ENCODE measurements at regions not wholly inside any gene's neighbourhood (a gene's known extent, or its start where the extent isn't known, plus 50 kb on each side); places are given as distances from the start of the nearest gene placed in this dataset.

DNA sequence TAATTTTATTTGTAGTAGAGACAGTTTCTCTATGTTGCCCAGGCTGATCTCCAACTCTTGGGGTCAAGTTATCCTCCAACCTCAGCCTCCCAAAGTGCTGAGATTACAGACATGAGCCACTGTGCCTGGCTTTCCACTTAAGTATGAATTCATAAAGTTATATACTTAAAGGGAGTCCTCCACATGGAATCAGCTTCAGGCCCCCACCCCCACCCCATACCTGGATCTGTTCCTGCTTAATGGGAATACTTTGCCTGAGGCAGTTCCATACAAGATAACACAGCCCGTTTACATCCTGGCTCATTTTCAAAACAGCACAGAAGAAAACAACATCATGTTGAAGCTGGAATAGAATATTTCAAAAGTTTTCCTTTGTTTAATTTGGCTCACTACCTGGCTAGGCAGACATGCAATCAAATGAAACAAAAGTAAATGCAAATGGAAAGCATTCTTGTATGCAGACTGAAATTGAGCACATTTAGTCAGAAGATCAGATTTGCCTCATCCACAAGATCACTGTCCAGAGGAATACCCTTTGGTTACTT, 82.4 kb downstream of the FAT3 start:
- H3K36me3 ChIP-seq: no peaks in the 10 kb centered on the region
- no peaks in the 10 kb centered on the region for H3K4me1 ChIP-seq
- no peak overlapping the region for H3K4me3 ChIP-seq
- no peaks in the 10 kb centered on the region for H3K27me3 ChIP-seq
- DNase-seq (no peak), ATAC-seq (peak; percentile 26 to 63 (median 35))
- TF ChIP-seq, protein P1, sequence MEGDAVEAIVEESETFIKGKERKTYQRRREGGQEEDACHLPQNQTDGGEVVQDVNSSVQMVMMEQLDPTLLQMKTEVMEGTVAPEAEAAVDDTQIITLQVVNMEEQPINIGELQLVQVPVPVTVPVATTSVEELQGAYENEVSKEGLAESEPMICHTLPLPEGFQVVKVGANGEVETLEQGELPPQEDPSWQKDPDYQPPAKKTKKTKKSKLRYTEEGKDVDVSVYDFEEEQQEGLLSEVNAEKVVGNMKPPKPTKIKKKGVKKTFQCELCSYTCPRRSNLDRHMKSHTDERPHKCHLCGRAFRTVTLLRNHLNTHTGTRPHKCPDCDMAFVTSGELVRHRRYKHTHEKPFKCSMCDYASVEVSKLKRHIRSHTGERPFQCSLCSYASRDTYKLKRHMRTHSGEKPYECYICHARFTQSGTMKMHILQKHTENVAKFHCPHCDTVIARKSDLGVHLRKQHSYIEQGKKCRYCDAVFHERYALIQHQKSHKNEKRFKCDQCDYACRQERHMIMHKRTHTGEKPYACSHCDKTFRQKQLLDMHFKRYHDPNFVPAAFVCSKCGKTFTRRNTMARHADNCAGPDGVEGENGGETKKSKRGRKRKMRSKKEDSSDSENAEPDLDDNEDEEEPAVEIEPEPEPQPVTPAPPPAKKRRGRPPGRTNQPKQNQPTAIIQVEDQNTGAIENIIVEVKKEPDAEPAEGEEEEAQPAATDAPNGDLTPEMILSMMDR (IDR thresholded peaks at IDR 0.05): no peak
- TF ChIP-seq POLR2A (IDR thresholded peaks at IDR 0.05): no peak
- no peak overlapping the region for H3K27ac ChIP-seq
- no peaks in the 10 kb centered on the region for H3K9me3 ChIP-seq
- WGBS (ENCODE audit: insufficient coverage, low coverage, low lambda C conversion rate, missing lambda C conversion rate): 17% methylated on average over 1 of the region's 1 CpG
- intact Hi-C loops (cut with DNase I): no loop called here

DNA sequence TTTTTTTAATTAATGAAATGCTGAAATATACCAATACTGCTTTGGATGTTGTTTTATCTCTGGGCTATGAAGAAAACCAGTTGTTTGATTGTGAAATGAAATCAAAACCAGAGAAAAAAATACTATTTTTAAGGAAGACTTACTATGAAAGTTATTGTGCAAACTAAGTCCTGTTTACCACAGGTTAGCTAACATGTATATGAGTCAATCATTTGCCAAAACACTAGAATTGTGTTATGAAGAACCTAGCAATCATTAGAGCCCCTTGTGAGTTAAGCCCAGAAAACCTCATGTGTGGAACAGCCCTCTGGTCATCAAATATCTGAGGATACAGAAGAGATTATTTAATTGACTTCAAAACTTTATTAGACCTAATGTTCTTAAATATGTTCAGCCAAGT, 83.7 kb downstream of the FAT3 start:
- ATAC-seq: no peak
- DNase-seq: no peak
- Histone ChIP-seq H3K27me3 (no peaks in the 10 kb centered on the region), H3K36me3 (no peaks in the 10 kb centered on the region), H3K4me1 (no peaks in the 10 kb centered on the region), H3K9me3 (no peaks in the 10 kb centered on the region), H3K4me3 (no peak overlapping the region), H3K27ac (no peak overlapping the region)
- TF ChIP-seq, protein P1 (IDR thresholded peaks at IDR 0.05): no peak
- no peak for TF ChIP-seq POLR2A (IDR thresholded peaks at IDR 0.05)
- intact Hi-C loops (cut with DNase I): no loop called here

DNA sequence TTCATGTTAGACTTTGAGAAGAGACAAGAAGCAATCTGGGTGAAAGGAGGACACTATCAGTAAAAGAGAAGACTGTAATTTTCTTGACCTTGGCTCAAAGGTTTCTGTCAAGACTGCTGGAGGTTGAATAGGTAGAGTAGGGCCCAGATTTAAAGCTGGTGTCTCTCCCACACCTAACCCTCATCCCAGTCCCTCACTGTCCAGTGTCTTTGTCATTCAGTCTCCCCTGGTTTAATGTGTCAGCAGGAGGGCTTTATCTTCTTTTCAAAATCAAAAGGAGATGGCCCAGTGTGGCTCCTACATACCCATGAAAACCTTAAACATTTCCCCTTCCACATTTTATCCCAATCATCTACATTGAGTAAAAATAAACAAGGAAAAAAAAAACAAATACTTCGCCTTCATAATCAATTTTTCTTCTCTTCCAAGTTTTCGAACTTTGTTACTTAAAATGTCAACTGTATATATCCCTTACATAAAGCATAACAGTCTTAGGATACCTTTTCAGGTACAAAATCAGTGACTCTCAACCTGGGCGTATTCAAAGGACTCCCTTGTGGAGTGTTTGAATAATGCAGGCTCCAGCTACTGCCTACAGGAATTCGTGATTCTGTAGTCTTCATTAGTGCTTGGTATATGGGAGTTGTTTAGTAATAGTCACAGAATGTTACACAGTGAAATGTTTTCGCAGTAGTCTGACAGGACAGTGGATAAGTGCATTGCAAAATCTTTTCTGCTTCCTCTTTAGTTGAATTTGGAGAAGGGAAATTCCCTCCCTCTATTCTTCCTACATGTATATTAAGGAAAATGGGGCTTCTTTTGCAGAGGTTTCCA, 87.2 kb downstream of the FAT3 start:
- WGBS (ENCODE audit: insufficient coverage, low coverage, low lambda C conversion rate, missing lambda C conversion rate): 43% methylated on average over 5 of the region's 5 CpGs
- Histone ChIP-seq H3K27me3 (no peaks in the 10 kb centered on the region), H3K9me3 (no peaks in the 10 kb centered on the region), H3K4me1 (no peaks in the 10 kb centered on the region), H3K27ac (no peak overlapping the region), H3K4me3 (no peak overlapping the region), H3K36me3 (no peaks in the 10 kb centered on the region)
- TF ChIP-seq, protein P1 (IDR thresholded peaks at IDR 0.05): no peak
- no peak for TF ChIP-seq POLR2A (IDR thresholded peaks at IDR 0.05)
- ATAC-seq (no peak), DNase-seq (no peak)
- intact Hi-C loops (cut with DNase I): no loop called here

DNA sequence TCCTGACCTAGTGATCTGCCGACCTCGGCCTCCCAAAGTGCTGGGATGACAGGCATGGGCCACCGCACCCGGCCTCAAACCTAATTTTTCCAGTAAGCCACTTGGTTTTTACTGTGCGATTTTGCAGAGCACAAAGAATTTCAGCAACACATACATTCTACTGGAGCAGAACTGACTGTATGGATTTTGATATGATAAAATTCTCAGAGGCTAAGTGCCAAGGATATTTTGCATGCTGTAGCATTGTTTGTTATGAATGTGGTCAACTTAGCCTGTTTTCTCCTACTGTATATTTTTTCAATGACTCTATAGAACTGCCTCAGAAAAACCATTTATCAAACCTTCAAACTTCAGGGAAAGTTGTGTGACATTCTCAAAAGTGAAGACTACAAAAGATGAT, 89.2 kb downstream of the FAT3 start:
- H3K4me1 ChIP-seq: no peaks in the 10 kb centered on the region
- H3K27me3 ChIP-seq: no peaks in the 10 kb centered on the region
- H3K27ac ChIP-seq: no peak overlapping the region
- intact Hi-C loops (cut with DNase I): no loop called here
- no peaks in the 10 kb centered on the region for H3K9me3 ChIP-seq
- TF ChIP-seq, protein P1 (IDR thresholded peaks at IDR 0.05): no peak
- no peak for TF ChIP-seq POLR2A (IDR thresholded peaks at IDR 0.05)
- WGBS (ENCODE audit: insufficient coverage, low coverage, low lambda C conversion rate, missing lambda C conversion rate): 70% methylated on average over 4 of the region's 5 CpGs
- no peak for DNase-seq
- no peak overlapping the region for H3K4me3 ChIP-seq
- H3K36me3 ChIP-seq: no peaks in the 10 kb centered on the region
- ATAC-seq: no peak
